Bronchial epithelial cell (primary cell): ENCODE measurements at regions not wholly inside any gene's neighbourhood (a gene's known extent, or its start where the extent isn't known, plus 50 kb on each side); places are given as distances from the start of the nearest gene placed in this dataset.
A peak's percentile ranks its signal among the peaks of the same experiment; 100 is the strongest.

Source experiments
- DNase-seq: peaks from one replicate; pipeline ENCODE4 v3.0.0-alpha.2; 2010; ENCODE audit warnings: low read depth
- FAIRE-seq: peaks from 2 replicates; lab custom pipeline; 2011; peaks lifted over from hg19 to GRCh38; lab: Jason Lieb, UNC
- H3K27me3 ChIP-seq: 2 replicates; pipeline ENCODE4 v1.5.1; 2011; ENCODE audit warnings: low read length; ENCODE audit not compliant: control insufficient read depth, insufficient read depth
- H3K36me3 ChIP-seq: 2 replicates; pipeline ENCODE4 v1.5.1; 2011; ENCODE audit warnings: low read length; ENCODE audit not compliant: control insufficient read depth, insufficient read depth
- H3K4me3 ChIP-seq: 2 replicates; pipeline ENCODE4 v1.5.1; 2011; ENCODE audit warnings: mild to moderate bottlenecking, low read depth, low read length, control low read depth
- CTCF ChIP-seq: IDR thresholded peaks from 2 replicates; pipeline ENCODE4 v1.5.1; 2011; ENCODE audit warnings: mild to moderate bottlenecking, moderate library complexity, low read length, control low read depth, inconsistent platforms; ENCODE audit not compliant: insufficient read depth, severe bottlenecking

GRCh38 chr6:3948866-3949265 is 99.7 kb downstream of the FAM50B start:
- no peak overlapping the region for H3K4me3 ChIP-seq
- no peak for FAIRE-seq
- H3K27me3 ChIP-seq, result peaks cover 7% of the 10 kb centered on the region
- no peak for TF ChIP-seq CTCF
- no peaks in the 10 kb centered on the region for H3K36me3 ChIP-seq
- DNase-seq, result no peak

GRCh38 chr6:3949521-3949920 is 100.3 kb downstream of the FAM50B start:
- Histone ChIP-seq H3K36me3 (no peaks in the 10 kb centered on the region), H3K27me3 (peaks cover 7% of the 10 kb centered on the region), H3K4me3 (no peak overlapping the region)
- no peak for DNase-seq
- FAIRE-seq, result no peak
- no peak for TF ChIP-seq CTCF

DNA sequence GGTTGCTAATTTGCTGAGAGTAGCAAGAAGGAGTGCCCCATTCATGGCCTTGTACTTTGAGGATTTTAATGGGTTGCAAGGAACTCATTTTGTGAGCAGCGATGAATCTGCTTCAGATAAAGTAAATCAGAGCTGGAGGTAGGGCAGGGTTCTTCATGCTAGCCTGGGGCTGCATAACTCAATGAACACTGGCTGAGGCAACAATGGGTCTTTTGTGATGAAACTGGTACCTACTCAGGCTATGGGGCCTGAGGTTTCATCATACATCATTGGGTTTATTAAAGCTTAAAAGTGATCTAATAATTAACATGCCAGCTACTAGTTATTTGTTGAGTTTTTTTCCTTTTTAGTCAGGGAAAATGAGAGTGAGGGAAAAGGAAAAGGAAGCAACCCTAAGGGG is 106.9 kb downstream of the FAM50B start:
- TF ChIP-seq CTCF, result no peak
- Histone ChIP-seq H3K36me3 (no peaks in the 10 kb centered on the region), H3K4me3 (no peak overlapping the region), H3K27me3 (no peaks in the 10 kb centered on the region)
- DNase-seq (no peak), FAIRE-seq (no peak)

- no peak for TF ChIP-seq CTCF
- FAIRE-seq (no peak), DNase-seq (peak; percentile 33)
- Histone ChIP-seq H3K27me3 (no peaks in the 10 kb centered on the region), H3K36me3 (no peaks in the 10 kb centered on the region), H3K4me3 (no peak overlapping the region)
Measured at GRCh38 chr6:3957321-3957720, 108.1 kb downstream of the FAM50B start.

GRCh38 chr6:3958255-3958654 is 109.1 kb downstream of the FAM50B start:
- DNase-seq, result peak; percentile 25
- no peaks in the 10 kb centered on the region for H3K36me3 ChIP-seq
- FAIRE-seq, result no peak
- no peaks in the 10 kb centered on the region for H3K27me3 ChIP-seq
- no peak overlapping the region for H3K4me3 ChIP-seq
- TF ChIP-seq CTCF, result no peak

- FAIRE-seq, result no peak
- H3K27me3 ChIP-seq, result no peaks in the 10 kb centered on the region
- no peak overlapping the region for H3K4me3 ChIP-seq
- no peak for DNase-seq
- TF ChIP-seq CTCF, result no peak
- no peaks in the 10 kb centered on the region for H3K36me3 ChIP-seq
Measured at GRCh38 chr6:3959385-3959784, 110.2 kb downstream of the FAM50B start.
